ENCODE measurements at regions not wholly inside any gene's neighbourhood (a gene's known extent, or its start where the extent isn't known, plus 50 kb on each side); places are given as distances from the start of the nearest gene placed in this dataset.

- no peak for TF ChIP-seq POLR2AphosphoS5 (IDR thresholded peaks at IDR 0.05)
- no peak for TF ChIP-seq CTCF (IDR thresholded peaks at IDR 0.05)
- no peak for TF ChIP-seq POLR2A (IDR thresholded peaks at IDR 0.05)
- TF ChIP-seq EP300 (IDR thresholded peaks at IDR 0.05; ENCODE audit: low read depth) = no peak
Measured at GRCh38 chr11:134552749-134553148, 140.7 kb upstream of the B3GAT1 start.
